Erythroblast (primary cell): ENCODE measurements at regions not wholly inside any gene's neighbourhood (a gene's known extent, or its start where the extent isn't known, plus 50 kb on each side); places are given as distances from the start of the nearest gene placed in this dataset.
A peak's percentile ranks its signal among the peaks of the same experiment; 100 is the strongest.

Experiments
- DNase-seq, 2 experiments: peaks; one replicate each; lab custom pipeline; 2025; lab: John Stamatoyannopoulos, UW
- GATA1 ChIP-seq: IDR thresholded peaks from 2 replicates; pipeline ENCODE4 v1.6.1; 2011; ENCODE audit warnings: low read depth, mild to moderate bottlenecking, control low read depth, low read length, moderate library complexity
- POLR2A ChIP-seq: IDR thresholded peaks from 2 replicates; pipeline ENCODE4 v1.6.1; 2011; ENCODE audit warnings: mild to moderate bottlenecking, low read length

DNA sequence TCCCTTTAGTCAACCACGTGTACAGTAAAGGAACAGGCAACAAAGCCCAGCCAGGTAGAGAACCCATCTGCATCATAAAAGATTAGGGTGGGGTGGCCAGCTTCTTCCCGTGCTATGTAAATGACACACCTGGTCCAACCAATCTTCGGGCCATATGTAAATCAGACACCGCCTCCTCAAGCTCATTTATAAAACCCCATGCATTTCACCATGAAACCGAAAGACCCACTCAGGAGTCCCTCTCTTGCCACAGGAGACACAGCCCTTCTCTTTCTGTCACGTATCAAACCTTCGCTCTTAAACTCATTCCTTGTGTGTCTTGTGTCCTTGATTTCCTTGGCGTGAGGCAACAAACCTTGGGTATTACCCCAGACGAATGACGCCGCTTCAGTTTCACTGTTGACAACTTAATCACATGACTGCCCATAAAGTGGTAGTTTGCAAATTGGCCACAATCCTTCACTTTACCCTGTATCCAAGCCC is 59.8 kb upstream of the TBPL2 start:
- TF ChIP-seq GATA1 (no peak), POLR2A (no peak)
- DNase-seq = no peak

DNA sequence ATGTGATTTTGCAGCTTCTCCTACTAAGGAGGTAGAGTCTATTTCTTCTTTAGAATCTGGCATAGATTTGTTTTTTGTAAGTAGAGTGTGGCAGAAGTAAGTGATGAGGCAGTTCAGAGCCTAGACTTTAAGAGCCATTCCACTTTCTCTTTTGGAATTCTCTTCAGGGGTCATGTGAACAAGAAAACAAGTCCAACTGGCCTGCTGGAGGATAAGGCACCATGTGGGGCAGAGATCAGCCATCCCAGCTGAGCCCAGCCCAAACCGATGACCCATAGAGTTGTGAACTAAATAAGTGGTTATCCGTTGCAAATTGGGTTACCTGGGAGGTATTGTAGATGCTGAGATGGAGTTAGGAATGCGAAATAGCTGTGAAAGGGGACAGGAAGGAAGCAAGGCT is 60.3 kb upstream of the TBPL2 start:
- no peak for DNase-seq
- TF ChIP-seq POLR2A (no peak), GATA1 (no peak)

DNA sequence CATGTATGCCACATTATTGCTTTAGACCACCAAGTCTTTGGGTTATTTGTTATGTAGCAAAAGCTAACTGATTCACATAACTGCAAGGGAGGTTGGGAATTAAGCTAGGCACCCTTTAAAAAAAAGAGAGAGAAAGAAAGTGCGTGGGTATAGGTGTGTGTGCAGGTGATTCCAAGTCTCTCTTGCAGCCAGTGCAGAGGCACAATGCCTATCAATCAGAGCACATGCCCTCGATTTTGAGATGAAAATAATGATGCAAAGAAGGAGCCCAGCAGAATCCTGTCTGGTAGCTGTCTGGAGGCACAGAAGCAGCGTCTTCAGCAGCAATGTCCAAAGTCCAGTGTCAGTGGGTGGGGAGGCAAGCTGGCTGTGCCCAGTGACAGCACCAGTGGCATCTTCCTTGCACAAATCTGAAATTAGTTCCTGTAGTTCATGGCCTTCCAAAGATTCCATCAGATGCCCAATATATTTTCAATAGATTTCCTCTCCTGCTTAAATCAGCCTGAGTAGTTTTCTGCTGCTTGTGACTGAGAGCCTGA is 62.4 kb upstream of the TBPL2 start:
- TF ChIP-seq POLR2A = no peak
- no peak for TF ChIP-seq GATA1

DNA sequence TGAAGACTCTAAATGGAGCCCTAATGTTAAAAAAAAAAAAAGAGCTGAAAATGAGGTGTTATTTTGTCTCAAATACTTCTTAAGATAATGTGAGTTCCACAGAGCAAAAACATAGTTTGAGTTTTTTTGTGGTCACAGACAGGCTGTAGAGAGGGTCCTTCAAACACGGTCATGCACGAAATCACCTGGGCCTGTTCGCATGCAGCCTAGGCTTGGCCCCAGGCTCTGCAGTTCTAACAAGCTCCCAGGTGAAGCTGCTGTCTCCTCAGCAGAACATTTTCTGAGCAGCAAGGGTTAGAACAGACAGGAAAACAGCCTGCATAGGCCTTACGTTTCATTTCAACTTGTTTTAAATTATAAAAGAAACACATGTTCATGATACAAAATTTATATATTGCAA is 65.4 kb upstream of the TBPL2 start:
- no peak for TF ChIP-seq POLR2A
- TF ChIP-seq GATA1 = no peak
- no peak for DNase-seq

More for the DNA sequence above, 62.4 kb upstream of the TBPL2 start:
- no peak for DNase-seq

DNA sequence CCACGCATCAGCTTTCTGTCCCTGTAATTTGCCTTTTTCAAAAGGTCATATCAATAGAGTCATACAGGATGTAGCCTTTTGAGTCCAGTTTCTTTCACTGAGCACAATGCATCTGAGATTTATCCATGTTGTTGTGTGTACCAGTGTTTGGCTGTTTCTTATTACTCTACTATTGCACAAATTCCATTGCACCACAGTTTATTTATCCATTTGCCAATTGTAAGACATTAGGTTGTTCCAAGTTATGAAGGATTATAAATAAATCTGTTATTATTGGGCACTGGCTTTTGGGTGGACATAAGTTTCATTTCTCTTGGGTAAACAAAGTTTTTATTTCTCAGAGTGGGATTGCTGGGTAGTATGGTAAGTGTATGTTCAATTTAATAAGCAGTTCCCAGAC is 68.3 kb upstream of the TBPL2 start:
- no peak for DNase-seq
- TF ChIP-seq GATA1 = no peak
- no peak for TF ChIP-seq POLR2A

DNA sequence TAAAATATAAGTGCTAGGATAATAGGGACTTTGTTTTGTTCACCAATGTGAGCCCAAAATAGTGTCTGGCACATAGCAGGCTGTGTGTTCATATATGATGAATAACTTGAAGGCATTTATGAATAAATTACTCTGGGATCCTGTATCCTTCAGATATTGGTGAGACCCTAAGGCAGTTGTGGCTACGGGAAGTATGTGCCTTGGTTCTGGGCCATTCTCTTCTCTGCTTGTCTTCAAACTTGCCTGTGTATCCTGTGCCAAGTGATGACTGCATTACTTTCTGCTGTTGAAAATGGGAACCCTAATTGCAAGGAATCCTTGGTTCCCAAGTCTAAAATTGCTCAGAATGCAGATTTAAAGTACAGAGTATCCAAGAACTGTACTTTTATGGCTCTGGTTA is 67.6 kb upstream of the KTN1 start:
- TF ChIP-seq GATA1 (no peak), POLR2A (no peak)
- DNase-seq = no peak

DNA sequence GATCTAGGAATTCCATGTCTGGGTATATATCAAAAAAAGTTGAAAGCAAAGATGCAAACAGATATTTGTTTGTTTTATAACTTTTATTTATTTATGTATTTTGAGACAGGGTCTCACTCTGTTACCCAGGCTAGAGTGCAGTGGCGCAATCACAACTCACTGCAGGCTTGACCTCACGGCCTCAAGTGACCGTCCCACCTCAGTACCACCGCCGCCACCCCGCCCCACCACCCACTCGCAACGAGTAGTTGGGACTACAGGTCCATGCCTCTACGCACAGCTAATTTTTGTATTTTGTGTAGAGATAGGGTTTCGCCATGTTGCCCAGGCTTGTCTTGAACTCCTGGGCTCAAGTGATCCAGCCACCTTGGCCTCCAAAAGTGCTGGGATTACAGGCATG is 66.5 kb upstream of the KTN1 start:
- TF ChIP-seq GATA1 = no peak
- no peak for TF ChIP-seq POLR2A
- DNase-seq = no peak

DNA sequence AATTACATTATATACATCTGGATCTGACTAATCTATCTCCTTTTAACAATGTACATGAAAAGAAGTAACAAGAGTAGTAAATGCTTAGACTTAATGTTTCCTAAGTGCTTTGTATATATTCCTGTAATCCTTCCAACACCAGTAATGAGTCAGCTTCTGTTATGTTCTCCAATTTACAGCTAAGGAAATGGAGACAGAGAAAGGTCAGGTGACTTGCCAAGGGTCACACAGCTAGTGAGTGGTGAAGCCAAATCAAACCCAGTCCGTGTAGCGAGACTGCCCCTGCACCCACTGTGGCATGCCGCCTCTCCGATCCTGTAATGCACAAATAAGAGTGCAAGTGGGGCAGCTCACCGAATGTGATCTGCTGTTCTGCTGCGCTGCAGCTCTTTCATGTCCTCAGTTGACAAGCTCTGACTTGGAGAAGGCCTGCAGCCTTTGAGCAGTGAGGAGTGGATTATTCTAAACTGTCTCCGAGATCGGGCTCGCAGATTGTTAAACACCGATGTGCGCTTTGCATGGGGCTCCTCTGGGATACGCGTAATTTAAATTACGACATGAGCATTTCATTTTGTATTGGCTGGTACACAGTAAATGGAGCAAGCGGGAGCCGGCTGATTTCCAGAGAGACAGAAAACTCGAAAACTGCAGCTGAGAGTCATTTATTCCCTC is 65.1 kb upstream of the KTN1 start:
- no peak for TF ChIP-seq GATA1
- TF ChIP-seq POLR2A = no peak
- no peak for DNase-seq

DNA sequence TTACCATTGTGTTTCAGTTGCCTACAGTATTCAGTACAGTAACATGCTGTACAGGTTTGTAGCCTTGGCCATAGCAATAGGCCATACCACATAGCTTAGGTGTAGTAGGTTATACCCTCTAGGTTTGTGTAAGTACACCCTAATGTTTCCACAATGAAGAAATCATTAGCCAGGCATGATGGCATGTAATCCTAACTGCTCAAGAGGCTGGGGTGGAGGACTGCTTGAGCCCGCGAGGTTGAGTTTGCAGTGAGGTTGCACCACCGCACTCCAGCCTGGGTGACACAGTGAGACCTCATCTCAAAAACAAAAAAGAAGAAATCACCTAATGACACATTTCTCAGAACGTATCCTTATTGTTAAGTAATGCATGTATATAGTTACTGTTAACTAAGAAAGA is 63.2 kb upstream of the KTN1 start:
- no peak for DNase-seq

DNA sequence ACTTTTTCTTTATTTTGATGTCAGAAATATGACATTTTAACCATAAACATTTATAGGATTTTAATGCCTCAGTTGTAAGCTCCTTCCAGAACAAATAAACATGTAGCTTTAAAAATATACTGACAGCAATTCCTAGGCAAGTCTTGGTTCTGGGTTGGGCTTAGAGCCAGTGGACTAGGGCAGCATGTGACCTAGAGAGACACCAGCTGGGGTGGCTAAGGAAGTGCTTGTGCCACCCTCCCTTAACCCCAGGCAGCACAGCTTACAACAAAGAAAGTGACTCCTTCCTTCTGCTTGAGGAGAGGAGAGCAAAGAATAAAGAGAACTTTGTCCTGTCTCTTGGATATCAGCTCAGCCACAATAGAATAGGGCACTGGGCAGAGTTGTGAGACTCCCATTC is 61.6 kb upstream of the KTN1 start:
- TF ChIP-seq GATA1 = no peak
- no peak for TF ChIP-seq POLR2A
- DNase-seq = peak in 1 of 2 experiments; percentile 4

More for the DNA sequence above, 63.2 kb upstream of the KTN1 start:
- no peak for TF ChIP-seq GATA1
- TF ChIP-seq POLR2A = no peak

DNA sequence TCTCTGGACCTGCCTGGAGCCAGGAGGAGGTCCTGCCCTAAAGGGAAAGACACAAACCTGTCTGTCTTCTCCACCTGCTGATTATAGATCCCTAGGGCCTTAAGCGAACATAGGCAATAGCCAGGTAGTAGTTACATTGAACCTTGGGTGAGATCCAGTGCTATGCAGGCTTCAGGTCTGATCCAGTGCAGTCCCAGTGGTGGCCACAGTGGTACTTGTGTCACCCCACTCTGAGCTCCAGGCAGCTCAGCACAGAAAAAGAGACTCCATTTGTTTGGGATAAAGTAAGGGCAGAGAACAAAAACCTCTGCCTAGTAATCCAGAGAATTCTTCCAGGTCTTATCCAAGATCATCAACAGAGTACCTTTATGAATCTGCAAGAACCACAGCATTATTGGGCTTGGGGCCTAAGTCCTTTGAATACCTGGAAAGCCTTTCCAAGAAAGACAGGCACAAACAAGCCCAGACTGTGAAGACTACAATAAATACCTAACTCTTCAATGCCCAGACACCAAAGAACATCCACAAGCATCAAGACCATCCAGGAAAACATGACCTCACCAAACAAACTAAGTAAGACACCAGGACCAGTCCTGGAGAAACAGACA is 60.4 kb upstream of the KTN1 start:
- TF ChIP-seq POLR2A (no peak), GATA1 (no peak)
- DNase-seq = no peak

DNA sequence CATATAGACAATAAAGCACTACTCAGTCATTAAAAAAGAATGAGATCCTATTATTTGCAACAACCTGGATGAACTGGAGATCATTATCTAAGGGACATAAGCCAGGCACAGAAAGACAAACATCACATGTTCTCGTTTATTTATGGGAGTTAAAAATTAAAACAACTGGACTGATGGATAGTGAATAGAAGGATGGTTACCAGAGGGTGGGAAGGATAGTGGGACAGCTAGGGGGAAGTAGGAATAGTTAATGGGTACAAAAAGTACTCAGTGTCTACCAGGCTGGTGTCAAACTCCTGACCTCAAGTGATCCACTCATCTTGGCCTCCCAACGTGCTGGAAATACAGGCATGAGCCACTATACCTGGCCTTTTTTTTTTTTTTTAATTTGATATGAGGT is 56.7 kb upstream of the KTN1 start:
- DNase-seq = no peak
- no peak for TF ChIP-seq GATA1
- no peak for TF ChIP-seq POLR2A
